HEK293 (cell line): ENCODE measurements at regions not wholly inside any gene's neighbourhood (a gene's known extent, or its start where the extent isn't known, plus 50 kb on each side); places are given as distances from the start of the nearest gene placed in this dataset.

Experiments
- CTCF ChIA-PET: fragments of 350-600 bp; formaldehyde crosslinking; extraction: SDS; loops from one replicate; lab custom pipeline; 2021; ENCODE audit warnings: antibody characterized with exemption; lab: Yijun Ruan, JAX
- POLR2A ChIA-PET: fragments of 300-600 bp; formaldehyde crosslinking; extraction: SDS; loops from one replicate; lab custom pipeline; 2020; ENCODE audit warnings: antibody characterized with exemption, inconsistent platforms; lab: Yijun Ruan, JAX
- H3K27ac ChIP-seq: fragments of 200-500 bp; sonication (Bioruptor generic); 2 replicates; pipeline ENCODE4 v1.5.1; 2014; ENCODE audit warnings: low read depth, low read length, control low read depth, inconsistent platforms; ENCODE audit errors: extremely low read depth
- H3K36me3 ChIP-seq, 2 experiments: fragments of 200-500 bp in 1 of 2; sonication (Bioruptor generic) in 1 of 2; 1 replicate in 1 of 2; 2 replicates in 1 of 2; pipeline ENCODE4 v1.5.1; 2014 to 2017; ENCODE audit warnings: inconsistent platforms in 2 of 2, low read length in 2 of 2; ENCODE audit not compliant: control insufficient read depth in 2 of 2, insufficient read depth in 1 of 2
- H3K4me1 ChIP-seq: fragments of 200-500 bp; sonication (Bioruptor generic); 2 replicates; pipeline ENCODE4 v1.5.1; 2014; ENCODE audit warnings: mild to moderate bottlenecking, low read length, inconsistent platforms; ENCODE audit not compliant: control insufficient read depth, insufficient read depth
- H3K4me3 ChIP-seq: 2 replicates; pipeline ENCODE4 v1.5.1; 2011; ENCODE audit warnings: low read depth, mild to moderate bottlenecking, control low read depth, low read length, moderate library complexity
- H3K9me3 ChIP-seq: fragments of 200-500 bp; sonication (Bioruptor generic); 2 replicates; pipeline ENCODE4 v1.5.1; 2014; ENCODE audit warnings: low read depth, low read length, inconsistent platforms; ENCODE audit not compliant: control insufficient read depth, insufficient read depth
- BCL11B ChIP-seq: fragments of 450-650 bp; formaldehyde crosslinking; IDR thresholded peaks from 2 replicates; pipeline ENCODE4 v1.5.1; 2016; ENCODE audit warnings: low read depth, missing biosample characterization, missing genetic modification characterization
- ELK4 ChIP-seq: IDR thresholded peaks from 2 replicates; pipeline ENCODE4 v1.6.1; 2011; ENCODE audit warnings: mild to moderate bottlenecking, low read depth, low read length, borderline replicate concordance
- GLIS1 ChIP-seq: fragments of 450-650 bp; formaldehyde crosslinking; IDR thresholded peaks from 2 replicates; pipeline ENCODE4 v1.5.1; 2016; ENCODE audit warnings: missing biosample characterization, missing genetic modification characterization
- PRDM10 ChIP-seq: fragments of 450-650 bp; formaldehyde crosslinking; IDR thresholded peaks from 2 replicates; pipeline ENCODE4 v1.5.1; 2016; ENCODE audit warnings: missing biosample characterization, missing genetic modification characterization
- YY1 ChIP-seq: fragments of 450-650 bp; formaldehyde crosslinking; IDR thresholded peaks from 2 replicates; pipeline ENCODE4 v1.5.1; 2018; ENCODE audit warnings: missing biosample characterization, missing genetic modification characterization
- ZBTB20 ChIP-seq: fragments of 450-650 bp; formaldehyde crosslinking; IDR thresholded peaks from 2 replicates; pipeline ENCODE4 v1.5.1; 2016; ENCODE audit warnings: missing biosample characterization, missing genetic modification characterization
- ZBTB8A ChIP-seq: fragments of 450-650 bp; formaldehyde crosslinking; IDR thresholded peaks from 2 replicates; pipeline ENCODE4 v1.5.1; 2016; ENCODE audit warnings: missing biosample characterization, missing genetic modification characterization
- ZFP69B ChIP-seq: fragments of 450-650 bp; formaldehyde crosslinking; IDR thresholded peaks from 2 replicates; pipeline ENCODE4 v1.5.1; 2016; ENCODE audit warnings: missing biosample characterization, missing genetic modification characterization
- ZIC2 ChIP-seq: fragments of 450-650 bp; formaldehyde crosslinking; IDR thresholded peaks from 2 replicates; pipeline ENCODE4 v1.5.1; 2016; ENCODE audit warnings: missing biosample characterization, missing genetic modification characterization
- ZNF133 ChIP-seq: fragments of 450-650 bp; formaldehyde crosslinking; IDR thresholded peaks from 2 replicates; pipeline ENCODE4 v1.5.1; 2016; ENCODE audit warnings: missing biosample characterization, missing genetic modification characterization
- ZNF155 ChIP-seq: fragments of 450-650 bp; formaldehyde crosslinking; IDR thresholded peaks from 2 replicates; pipeline ENCODE4 v1.5.1; 2016; ENCODE audit warnings: missing biosample characterization, missing genetic modification characterization
- ZNF202 ChIP-seq: fragments of 450-650 bp; formaldehyde crosslinking; IDR thresholded peaks from 2 replicates; pipeline ENCODE4 v1.5.1; 2016; ENCODE audit warnings: missing biosample characterization, missing genetic modification characterization, borderline replicate concordance
- ZNF24 ChIP-seq: fragments of 450-650 bp; formaldehyde crosslinking; IDR thresholded peaks from 2 replicates; pipeline ENCODE4 v1.5.1; 2016; ENCODE audit warnings: missing biosample characterization, missing genetic modification characterization
- ZNF248 ChIP-seq: fragments of 450-650 bp; formaldehyde crosslinking; IDR thresholded peaks from 2 replicates; pipeline ENCODE4 v1.5.1; 2017; ENCODE audit warnings: missing biosample characterization, missing genetic modification characterization
- ZNF311 ChIP-seq: fragments of 450-650 bp; formaldehyde crosslinking; IDR thresholded peaks from 2 replicates; pipeline ENCODE4 v1.5.1; 2017; ENCODE audit warnings: missing biosample characterization, missing genetic modification characterization, borderline replicate concordance
- ZNF501 ChIP-seq: fragments of 450-650 bp; formaldehyde crosslinking; IDR thresholded peaks from 2 replicates; pipeline ENCODE4 v1.5.1; 2016; ENCODE audit warnings: missing biosample characterization, missing genetic modification characterization
- ZNF544 ChIP-seq: fragments of 450-650 bp; formaldehyde crosslinking; IDR thresholded peaks from 2 replicates; pipeline ENCODE4 v1.5.0; 2017; ENCODE audit warnings: missing biosample characterization, missing genetic modification characterization
- ZNF571 ChIP-seq: fragments of 450-650 bp; formaldehyde crosslinking; IDR thresholded peaks from 2 replicates; pipeline ENCODE4 v1.5.0; 2017; ENCODE audit warnings: missing biosample characterization, missing genetic modification characterization
- ZNF610 ChIP-seq: fragments of 450-650 bp; formaldehyde crosslinking; IDR thresholded peaks from 2 replicates; pipeline ENCODE4 v1.5.1; 2016; ENCODE audit warnings: missing biosample characterization, missing genetic modification characterization, borderline replicate concordance
- ZNF792 ChIP-seq: fragments of 450-650 bp; formaldehyde crosslinking; IDR thresholded peaks from 2 replicates; pipeline ENCODE4 v1.5.1; 2016; ENCODE audit warnings: missing biosample characterization, missing genetic modification characterization
- ZXDB ChIP-seq: fragments of 450-650 bp; formaldehyde crosslinking; IDR thresholded peaks from 2 replicates; pipeline ENCODE4 v1.5.1; 2016; ENCODE audit warnings: missing biosample characterization, missing genetic modification characterization
- TF ChIP-seq, protein P1 (sequence below): fragments of 450-650 bp; formaldehyde crosslinking; IDR thresholded peaks from 2 replicates; pipeline ENCODE4 v1.5.1; 2016; ENCODE audit warnings: missing biosample characterization, missing genetic modification characterization, borderline replicate concordance

DNA sequence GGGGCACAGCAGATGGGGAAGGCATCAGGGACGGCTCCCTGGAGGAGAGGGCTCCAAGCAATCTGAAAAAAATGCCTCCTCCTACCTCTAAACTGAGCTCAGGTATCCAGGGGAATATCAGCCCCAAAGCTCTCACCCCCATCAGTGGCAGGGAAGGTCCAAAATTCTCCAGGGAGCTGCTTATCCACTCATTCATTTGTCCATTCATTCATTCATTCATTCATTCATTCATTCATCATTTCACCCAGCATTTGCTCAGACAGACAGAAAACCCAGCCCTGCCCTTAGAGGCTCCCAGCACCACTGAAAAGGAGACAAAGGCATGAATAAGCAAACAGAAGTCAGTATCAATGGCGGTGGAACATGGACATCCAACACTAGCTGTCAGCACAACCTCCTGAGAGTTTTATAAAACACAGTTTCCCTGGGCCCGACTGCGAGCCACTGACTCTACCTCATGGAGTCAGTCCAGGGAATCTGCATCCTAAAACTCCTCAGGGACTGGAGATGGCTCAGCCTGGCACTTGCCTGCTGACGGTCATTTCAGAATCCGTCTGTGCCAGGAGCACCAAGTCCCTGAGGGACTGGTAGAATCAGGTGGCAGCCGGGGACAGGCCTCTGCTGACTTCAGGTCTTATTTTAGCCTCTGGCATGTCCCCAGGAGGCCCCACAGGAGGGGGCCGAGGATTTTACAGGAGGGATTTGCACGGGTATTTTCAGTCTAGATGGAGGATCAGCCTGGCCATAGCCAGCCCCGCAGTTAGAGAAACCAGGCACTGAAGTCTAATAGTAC is 164.6 kb downstream of the MN1 start:
- no peak overlapping the region for H3K27ac ChIP-seq
- no peaks in the 10 kb centered on the region for H3K9me3 ChIP-seq
- CTCF ChIA-PET, result interaction anchor here (0.6 to 1.4 kb wide), 2 partner anchors 10 to 516 kb away, joined by 3 read pairs; no protein-coding TSS in a partner anchor
- H3K4me1 ChIP-seq, result no peaks in the 10 kb centered on the region
- no peak overlapping the region for H3K4me3 ChIP-seq
- H3K36me3 ChIP-seq, result no peaks in the 10 kb centered on the region
- TF ChIP-seq ZNF248 (tag by site-specific recombination) (no peak), ZNF202 (no peak), ZNF311 (no peak), ZIC2 (tag by site-specific recombination) (peak; percentile 22; the same call in 1 of the 2 replicates), ZXDB (tag by site-specific recombination) (no peak), GLIS1 (tag by site-specific recombination) (peak; percentile 29; the same call in 1 of the 2 replicates), ZBTB20 (tag by site-specific recombination) (peak; percentile 74), ZNF24 (tag by site-specific recombination) (peak; percentile 69; the same call in 1 of the 2 replicates)
- TF ChIP-seq, all 188 proteins: peak for 4
- POLR2A ChIA-PET, result no interaction called here

DNA sequence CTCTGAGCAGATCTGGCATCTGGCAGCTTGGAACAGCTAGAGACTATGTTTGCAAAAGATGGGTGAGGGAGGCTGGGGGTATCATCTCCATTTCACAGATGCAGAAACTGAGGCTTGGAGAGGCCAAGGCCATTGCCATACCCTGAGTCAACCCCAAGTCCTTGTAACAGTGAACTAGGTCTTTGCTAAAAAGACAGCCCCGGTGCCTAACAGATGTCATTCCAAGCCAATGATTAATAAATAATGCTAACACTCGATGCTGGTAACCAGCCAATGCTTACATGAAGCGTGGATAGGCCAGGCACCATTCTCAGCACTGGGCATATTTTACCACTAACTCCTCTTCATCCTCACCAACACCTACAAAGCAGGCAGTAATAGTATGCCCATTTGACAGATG is 164.0 kb downstream of the MN1 start:
- ChIA-PET CTCF (no interaction called here), POLR2A (no interaction called here)
- no peaks in the 10 kb centered on the region for H3K9me3 ChIP-seq
- H3K36me3 ChIP-seq, result no peaks in the 10 kb centered on the region
- H3K4me3 ChIP-seq, result no peak overlapping the region
- no peak for TF ChIP-seq ZNF610 (tag by site-specific recombination)
- TF ChIP-seq GLIS1 (tag by site-specific recombination), result 0 out of 2 replicates have a peak, but pooled peaks have one; percentile 2
- no peak overlapping the region for H3K27ac ChIP-seq
- H3K4me1 ChIP-seq, result no peaks in the 10 kb centered on the region

DNA sequence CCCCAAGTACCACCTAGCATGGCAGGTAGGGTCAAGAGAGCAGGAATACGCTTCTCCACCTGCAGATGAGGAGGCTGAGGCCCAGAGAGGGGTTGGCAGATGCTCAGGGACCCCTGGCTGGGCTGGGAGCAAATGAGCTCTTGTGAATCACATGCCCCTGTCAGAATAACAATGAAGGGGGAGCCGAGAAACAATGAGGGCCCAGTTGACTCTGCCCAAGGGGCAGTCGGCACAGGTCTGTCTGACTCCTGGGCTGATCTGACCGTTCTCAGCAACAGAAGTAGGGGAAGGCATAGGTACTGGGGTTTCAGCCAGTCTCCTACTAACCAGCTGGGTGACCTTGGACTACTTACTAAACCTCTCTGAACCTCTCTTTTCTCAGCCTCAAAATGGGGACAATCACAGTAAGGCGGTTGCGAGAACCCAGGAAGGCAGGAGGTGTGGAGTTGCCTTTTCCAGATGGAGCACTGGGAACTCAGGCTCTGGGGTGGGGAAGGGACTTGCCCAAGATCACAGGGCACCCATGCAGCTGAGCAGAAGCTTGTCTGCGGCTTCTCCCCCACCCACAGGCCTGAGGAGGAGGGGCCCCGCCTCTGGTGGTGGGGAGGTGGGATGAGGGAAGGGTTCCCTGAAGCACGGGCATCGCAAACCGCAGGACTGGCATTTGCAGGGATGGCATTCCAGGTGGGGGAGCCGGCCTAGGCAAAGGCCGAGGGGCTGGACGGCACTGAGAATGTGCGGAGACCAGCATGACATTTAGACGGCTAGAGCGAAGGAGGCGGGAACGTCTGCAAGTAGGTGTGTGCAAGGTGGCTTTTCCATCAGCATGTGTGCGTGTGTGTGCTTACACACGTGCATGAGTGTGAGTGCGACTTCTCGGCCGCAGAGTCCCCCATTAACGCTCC is 163.0 kb downstream of the MN1 start:
- no peaks in the 10 kb centered on the region for H3K4me1 ChIP-seq
- H3K27ac ChIP-seq, result no peak overlapping the region
- no peaks in the 10 kb centered on the region for H3K36me3 ChIP-seq
- no peaks in the 10 kb centered on the region for H3K9me3 ChIP-seq
- ChIA-PET CTCF (no interaction called here), POLR2A (interaction anchor here (0.5 kb wide), 1 partner anchor 157 kb away, joined by 4 read pairs; no protein-coding TSS in a partner anchor)
- no peak overlapping the region for H3K4me3 ChIP-seq
- no peak for TF ChIP-seq ELK4
- TF ChIP-seq YY1, result no peak
- no peak for TF ChIP-seq ZBTB8A
- TF ChIP-seq ZNF155 (tag by site-specific recombination), result no peak
- TF ChIP-seq ZNF792 (tag by site-specific recombination), result no peak
- TF ChIP-seq, protein P1, sequence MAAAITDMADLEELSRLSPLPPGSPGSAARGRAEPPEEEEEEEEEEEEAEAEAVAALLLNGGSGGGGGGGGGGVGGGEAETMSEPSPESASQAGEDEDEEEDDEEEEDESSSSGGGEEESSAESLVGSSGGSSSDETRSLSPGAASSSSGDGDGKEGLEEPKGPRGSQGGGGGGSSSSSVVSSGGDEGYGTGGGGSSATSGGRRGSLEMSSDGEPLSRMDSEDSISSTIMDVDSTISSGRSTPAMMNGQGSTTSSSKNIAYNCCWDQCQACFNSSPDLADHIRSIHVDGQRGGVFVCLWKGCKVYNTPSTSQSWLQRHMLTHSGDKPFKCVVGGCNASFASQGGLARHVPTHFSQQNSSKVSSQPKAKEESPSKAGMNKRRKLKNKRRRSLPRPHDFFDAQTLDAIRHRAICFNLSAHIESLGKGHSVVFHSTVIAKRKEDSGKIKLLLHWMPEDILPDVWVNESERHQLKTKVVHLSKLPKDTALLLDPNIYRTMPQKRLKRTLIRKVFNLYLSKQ (tag by site-specific recombination), result no peak
- TF ChIP-seq ZNF544 (tag by site-specific recombination), result no peak
- no peak for TF ChIP-seq ZFP69B
- no peak for TF ChIP-seq PRDM10 (tag by site-specific recombination)
- no peak for TF ChIP-seq ZNF501 (tag by site-specific recombination)
- TF ChIP-seq ZNF133 (tag by site-specific recombination), result no peak
- TF ChIP-seq BCL11B (tag by site-specific recombination), result no peak
- no peak for TF ChIP-seq ZNF571 (tag by site-specific recombination)
